Sigmoid colon (tissue), 4 donors: ENCODE measurements at regions not wholly inside any gene's neighbourhood (a gene's known extent, or its start where the extent isn't known, plus 50 kb on each side); places are given as distances from the start of the nearest gene placed in this dataset.

Experiments
- CTCF ChIP-seq, 4 experiments: fragments of 450-650 bp in 3 of 4; fragments of 200-600 bp in 1 of 4; IDR thresholded peaks; one replicate each; pipeline ENCODE4 v1.5.1; 2016 to 2019; ENCODE audit warnings: antibody characterized with exemption in 4 of 4, mild to moderate bottlenecking in 3 of 4, moderate library complexity in 2 of 4
- POLR2A ChIP-seq, 2 donors: fragments of 450-650 bp; IDR thresholded peaks; one replicate each; pipeline ENCODE4 v1.6.1; 2016; ENCODE audit warnings: antibody characterized with exemption in 2 of 2, mild to moderate bottlenecking in 2 of 2, moderate library complexity in 2 of 2
- POLR2AphosphoS5 ChIP-seq, 4 donors: sonication (generic); formaldehyde crosslinking; IDR thresholded peaks; one replicate each; pipeline ENCODE4 v1.6.1; 2017; ENCODE audit warnings: antibody characterized with exemption in 4 of 4

- TF ChIP-seq CTCF (IDR thresholded peaks at IDR 0.05) (no peak), POLR2A (IDR thresholded peaks at IDR 0.05) (no peak), POLR2AphosphoS5 (IDR thresholded peaks at IDR 0.05) (no peak)
These were observed 280.1 kb downstream of the VRK1 start for GRCh38 chr14:97077253-97077653.
